HG03135 (cell line): ENCODE measurements at regions not wholly inside any gene's neighbourhood (a gene's known extent, or its start where the extent isn't known, plus 50 kb on each side); places are given as distances from the start of the nearest gene placed in this dataset.
"Not testable (repeated sequence)": the region's sequence is repeated elsewhere in the genome, so short reads cannot be mapped to it uniquely, and the experiment has no call there.

Experiments used
- ATAC-seq: cut with Tn5 transposase; IDR thresholded peaks from one replicate; pipeline ENCODE4 v1.9.1; 2021; ENCODE audit warnings: mild to moderate bottlenecking, moderate library complexity; ENCODE audit not compliant: unreplicated experiment

GRCh38 chr9:110114086-110114858 lies 93.7 kb downstream of the C9orf152 start:
- ATAC-seq = no peak

DNA sequence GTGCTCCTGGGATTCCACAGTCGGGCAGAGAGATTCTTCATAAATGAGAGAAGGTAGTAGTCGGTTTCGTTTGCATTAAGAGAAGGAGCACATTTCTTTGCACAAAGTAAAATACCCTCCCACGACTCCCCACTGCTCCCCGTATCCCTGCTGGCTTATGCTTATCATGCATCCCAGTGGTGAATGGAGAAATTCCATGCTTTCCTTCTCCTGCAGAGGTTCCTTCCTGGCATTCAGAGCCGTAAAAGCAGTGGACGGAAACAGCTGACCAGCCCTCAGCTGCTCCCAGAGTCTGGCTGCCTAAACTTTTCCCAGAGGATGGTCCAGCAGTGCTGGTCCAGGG lies 93.1 kb downstream of the C9orf152 start:
- no peak for ATAC-seq

DNA sequence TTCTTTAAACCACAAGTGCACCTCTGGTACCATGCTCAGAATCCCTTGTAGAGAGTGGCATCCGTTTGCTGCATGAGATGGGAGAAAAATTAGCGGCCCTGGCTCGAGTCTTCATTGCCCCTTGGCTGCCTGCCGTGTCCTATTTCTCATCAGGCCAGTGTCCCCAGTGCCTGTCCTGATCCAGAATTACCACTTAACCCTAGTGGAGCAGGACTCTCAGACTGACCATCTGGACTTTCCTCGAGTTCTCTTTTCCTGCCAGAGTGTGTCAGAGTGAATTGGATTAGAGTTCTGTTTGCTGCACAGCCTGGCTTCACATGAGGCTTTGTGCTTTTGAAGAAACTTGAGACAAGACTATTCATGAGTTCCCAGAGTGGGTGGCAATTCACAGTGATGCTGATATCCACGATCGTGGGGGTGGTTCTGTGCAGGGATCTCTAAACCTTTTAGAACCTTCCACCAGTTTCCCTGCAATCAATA lies 92.6 kb downstream of the C9orf152 start:
- no peak for ATAC-seq

GRCh38 chr9:110115826-110116542 lies 92.0 kb downstream of the C9orf152 start:
- no peak for ATAC-seq

- no peak for ATAC-seq
Observed at GRCh38 chr9:110116543-110116885, 91.4 kb downstream of the C9orf152 start.

GRCh38 chr9:110121170-110121569 lies 86.8 kb downstream of the C9orf152 start:
- ATAC-seq = no peak

GRCh38 chr9:110123341-110124095 lies 84.4 kb downstream of the C9orf152 start:
- no peak for ATAC-seq

GRCh38 chr9:110124439-110124838 lies 83.5 kb downstream of the C9orf152 start:
- no peak for ATAC-seq

GRCh38 chr9:110125207-110125751 lies 82.7 kb downstream of the C9orf152 start:
- ATAC-seq = no peak

DNA sequence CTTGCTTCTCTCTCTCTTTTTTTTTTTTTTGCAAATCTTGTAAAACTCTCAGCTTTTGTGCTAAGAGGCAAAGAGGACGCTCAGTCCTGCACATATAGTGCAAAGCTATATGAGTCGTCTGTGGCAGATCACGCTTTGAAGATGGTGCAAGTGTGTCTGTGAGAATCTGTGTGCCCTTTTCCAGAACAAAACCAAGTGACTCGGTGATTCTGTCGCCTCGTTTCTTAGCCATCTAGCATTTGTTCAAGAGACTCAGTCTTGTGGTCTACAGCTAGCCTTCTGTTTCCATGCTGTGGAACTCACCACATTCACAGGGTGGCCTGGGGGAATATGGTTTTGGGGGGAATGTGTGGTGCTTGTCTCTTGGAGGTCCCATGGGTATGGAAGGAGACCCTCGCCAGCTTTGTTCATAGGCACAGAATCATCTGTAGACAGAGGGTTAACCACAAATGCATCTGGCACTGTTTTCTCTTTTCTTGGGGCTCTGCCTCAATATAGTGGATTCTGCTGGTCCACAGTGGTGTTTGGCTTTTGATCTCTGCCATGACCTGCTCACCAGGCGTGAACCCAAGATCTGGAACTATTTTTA lies 82.1 kb downstream of the C9orf152 start:
- no peak for ATAC-seq

DNA sequence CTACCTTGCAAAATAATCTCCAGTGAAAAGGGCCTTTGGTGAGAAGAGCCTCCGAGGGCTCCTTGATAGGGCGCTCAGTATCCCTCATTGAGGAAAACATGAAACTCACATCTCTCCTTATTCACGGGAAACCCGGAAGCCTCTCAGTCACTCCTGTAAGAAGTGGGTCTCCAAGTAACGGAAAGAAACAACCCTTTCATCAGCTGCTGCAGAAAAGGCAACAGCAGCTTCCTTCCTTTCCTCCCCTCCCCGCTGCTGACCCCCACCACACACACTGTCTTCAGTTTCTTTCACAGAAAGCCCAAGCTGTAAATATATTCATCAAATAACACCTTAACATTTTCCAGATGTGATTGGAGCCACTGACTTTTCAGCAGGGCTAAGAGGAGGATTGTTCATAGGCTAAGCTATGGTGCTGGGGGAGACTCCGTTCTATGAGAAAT lies 81.4 kb downstream of the C9orf152 start:
- ATAC-seq = no peak

DNA sequence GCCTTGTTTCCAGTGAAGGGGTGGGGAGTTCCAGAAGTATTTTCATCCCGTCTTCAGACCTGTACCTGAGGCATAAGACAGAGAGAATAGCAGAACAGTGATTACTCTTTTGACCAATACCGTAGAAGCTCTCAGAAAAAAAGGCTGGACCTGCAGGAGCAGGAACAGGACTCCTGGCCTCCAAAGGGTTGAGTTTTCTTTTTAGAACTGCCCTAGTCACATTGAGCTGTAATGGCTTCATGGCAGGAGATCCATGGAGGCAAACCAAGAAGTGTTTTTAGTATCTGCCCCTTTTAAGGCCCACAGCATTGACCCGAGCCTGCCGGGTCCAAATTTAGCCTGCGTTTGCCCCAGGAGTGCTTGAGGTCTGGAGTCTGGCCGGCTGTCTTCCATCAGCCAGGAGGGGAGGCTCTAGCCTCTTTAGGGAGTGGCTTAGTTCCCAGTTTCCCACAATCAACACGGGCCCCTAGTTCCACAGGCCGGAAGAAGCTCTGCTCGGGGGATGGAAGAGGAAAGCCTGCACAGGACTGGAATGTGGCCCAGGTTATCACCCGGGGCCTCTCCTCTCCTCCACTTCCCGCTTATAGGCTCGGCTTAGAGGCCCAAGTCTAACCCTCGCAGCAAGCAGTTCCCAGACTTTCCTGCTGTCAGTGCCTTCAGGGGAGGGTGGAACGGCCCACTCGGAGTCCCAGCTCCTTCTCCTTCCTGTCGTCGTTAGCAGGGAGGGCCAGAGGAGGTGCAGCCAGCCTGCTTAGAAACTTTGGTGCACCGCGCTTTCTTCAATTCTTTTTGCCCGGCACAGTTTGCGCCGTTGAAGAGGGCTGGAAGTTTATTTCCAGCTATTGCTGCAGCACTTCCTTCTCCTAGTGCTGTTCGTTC lies 80.7 kb downstream of the C9orf152 start:
- no peak for ATAC-seq

GRCh38 chr9:110128664-110129329 lies 79.2 kb downstream of the C9orf152 start:
- ATAC-seq = peak; percentile 73

DNA sequence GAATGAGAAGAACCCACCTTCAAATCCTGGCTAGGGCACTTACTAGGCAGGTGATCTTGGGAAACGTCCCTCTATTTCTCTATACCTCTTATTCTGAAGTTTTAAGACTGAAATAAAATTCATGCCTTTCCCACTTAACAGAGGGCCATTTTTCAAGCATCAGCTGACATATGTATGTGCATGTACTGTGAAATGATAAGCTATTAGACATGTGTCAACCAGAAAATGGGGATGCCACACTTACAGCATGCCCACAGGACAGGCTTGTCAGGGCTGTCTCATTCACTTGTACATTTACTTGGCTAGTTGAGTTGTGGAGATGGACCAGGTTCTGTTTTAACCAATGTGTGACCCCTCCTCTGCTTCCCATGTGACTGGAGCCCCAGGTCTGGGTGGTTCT lies 78.5 kb downstream of the C9orf152 start:
- ATAC-seq = no peak

GRCh38 chr9:110130211-110130610 lies 77.7 kb downstream of the C9orf152 start:
- no peak for ATAC-seq

DNA sequence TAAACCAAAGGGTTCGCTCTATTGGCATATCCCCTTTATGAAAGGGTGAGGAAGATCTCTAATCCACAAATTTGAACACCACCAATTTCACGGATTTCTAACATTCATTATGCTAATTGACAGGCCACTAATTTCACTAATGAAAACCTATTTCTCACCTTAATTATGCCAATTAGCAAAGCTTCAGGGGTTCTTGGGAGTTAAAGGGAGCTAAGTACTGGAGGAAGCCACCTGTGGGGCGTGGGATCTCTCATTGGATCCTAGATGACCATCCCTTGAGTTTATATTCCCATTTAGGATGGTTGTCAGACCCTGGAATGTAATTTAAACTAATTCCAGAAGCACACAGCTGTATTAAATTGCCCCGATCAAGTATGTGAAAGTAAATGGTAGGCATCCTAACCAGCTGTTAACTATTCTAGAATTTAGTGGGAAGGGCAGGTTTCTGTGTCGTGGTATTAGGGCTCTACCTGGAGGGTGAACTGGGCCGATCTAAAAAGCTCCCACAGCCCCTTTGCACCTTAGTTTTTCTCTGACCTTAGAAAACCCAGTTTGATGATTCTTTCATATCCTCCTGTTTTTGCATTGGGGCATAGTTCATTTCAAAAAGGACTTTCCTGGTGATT lies 77.1 kb downstream of the C9orf152 start:
- ATAC-seq = no peak

GRCh38 chr9:110131499-110131898 lies 76.5 kb downstream of the C9orf152 start:
- no peak for ATAC-seq

DNA sequence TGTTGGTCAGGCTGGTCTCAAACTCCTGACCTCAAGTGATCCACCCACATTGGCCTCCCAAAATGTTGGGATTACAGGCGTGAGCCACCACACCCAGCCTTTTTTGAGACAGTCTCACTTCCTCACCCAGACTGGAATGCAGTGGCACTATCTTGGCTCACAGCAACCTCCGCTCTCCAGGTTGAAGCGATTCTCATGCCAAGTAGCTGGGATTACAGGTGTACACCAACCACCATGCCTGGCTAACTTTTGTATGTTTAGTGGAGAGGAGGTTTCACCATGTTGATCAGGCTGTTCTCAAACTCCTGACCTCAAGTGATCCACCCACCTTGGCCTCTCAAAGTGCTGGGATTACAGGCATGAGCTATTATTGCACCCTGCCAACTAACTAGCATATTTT lies 75.4 kb downstream of the C9orf152 start:
- ATAC-seq = not testable (repeated sequence)

DNA sequence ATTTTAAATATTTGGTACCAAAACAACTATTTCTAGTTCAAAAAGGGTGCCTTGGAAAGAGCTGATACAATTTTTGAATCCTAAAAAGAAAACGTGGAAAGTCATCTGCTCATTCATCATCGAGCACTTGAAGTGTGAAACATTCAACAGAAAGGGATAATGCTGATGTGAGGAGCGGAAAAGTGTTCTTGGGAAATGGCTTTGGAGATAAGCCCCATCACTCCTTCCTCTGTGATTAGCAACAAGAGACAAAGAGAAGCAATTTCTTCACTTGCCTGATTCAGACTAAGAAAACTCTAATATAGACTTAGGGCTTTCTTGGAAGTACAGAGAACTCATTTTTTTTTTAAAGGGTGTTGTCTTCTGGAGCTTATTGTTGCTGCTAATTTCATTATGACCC lies 74.9 kb downstream of the C9orf152 start:
- ATAC-seq = no peak
